ENCODE measurements at regions not wholly inside any gene's neighbourhood (a gene's known extent, or its start where the extent isn't known, plus 50 kb on each side); places are given as distances from the start of the nearest gene placed in this dataset.

- no peak for TF ChIP-seq EGR1 (IDR thresholded peaks at IDR 0.05; ENCODE audit: low read depth)
- TF ChIP-seq, protein P1, sequence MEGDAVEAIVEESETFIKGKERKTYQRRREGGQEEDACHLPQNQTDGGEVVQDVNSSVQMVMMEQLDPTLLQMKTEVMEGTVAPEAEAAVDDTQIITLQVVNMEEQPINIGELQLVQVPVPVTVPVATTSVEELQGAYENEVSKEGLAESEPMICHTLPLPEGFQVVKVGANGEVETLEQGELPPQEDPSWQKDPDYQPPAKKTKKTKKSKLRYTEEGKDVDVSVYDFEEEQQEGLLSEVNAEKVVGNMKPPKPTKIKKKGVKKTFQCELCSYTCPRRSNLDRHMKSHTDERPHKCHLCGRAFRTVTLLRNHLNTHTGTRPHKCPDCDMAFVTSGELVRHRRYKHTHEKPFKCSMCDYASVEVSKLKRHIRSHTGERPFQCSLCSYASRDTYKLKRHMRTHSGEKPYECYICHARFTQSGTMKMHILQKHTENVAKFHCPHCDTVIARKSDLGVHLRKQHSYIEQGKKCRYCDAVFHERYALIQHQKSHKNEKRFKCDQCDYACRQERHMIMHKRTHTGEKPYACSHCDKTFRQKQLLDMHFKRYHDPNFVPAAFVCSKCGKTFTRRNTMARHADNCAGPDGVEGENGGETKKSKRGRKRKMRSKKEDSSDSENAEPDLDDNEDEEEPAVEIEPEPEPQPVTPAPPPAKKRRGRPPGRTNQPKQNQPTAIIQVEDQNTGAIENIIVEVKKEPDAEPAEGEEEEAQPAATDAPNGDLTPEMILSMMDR (IDR thresholded peaks at IDR 0.05 in 2 of 3, conservative IDR thresholded peaks at IDR 0.05 in 1 of 3; ENCODE audit: borderline replicate concordance in 1 of 3, insufficient read depth in 1 of 3, low read depth in 2 of 3, low read length in 2 of 3) = no peak
Measured at GRCh38 chr5:160918386-160918785, 66.4 kb upstream of the ATP10B start.

Measured in HCT116 (cell line).